ENCODE measurements at regions not wholly inside any gene's neighbourhood (a gene's known extent, or its start where the extent isn't known, plus 50 kb on each side); places are given as distances from the start of the nearest gene placed in this dataset.

- TF ChIP-seq, protein P1, sequence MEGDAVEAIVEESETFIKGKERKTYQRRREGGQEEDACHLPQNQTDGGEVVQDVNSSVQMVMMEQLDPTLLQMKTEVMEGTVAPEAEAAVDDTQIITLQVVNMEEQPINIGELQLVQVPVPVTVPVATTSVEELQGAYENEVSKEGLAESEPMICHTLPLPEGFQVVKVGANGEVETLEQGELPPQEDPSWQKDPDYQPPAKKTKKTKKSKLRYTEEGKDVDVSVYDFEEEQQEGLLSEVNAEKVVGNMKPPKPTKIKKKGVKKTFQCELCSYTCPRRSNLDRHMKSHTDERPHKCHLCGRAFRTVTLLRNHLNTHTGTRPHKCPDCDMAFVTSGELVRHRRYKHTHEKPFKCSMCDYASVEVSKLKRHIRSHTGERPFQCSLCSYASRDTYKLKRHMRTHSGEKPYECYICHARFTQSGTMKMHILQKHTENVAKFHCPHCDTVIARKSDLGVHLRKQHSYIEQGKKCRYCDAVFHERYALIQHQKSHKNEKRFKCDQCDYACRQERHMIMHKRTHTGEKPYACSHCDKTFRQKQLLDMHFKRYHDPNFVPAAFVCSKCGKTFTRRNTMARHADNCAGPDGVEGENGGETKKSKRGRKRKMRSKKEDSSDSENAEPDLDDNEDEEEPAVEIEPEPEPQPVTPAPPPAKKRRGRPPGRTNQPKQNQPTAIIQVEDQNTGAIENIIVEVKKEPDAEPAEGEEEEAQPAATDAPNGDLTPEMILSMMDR (conservative IDR thresholded peaks at IDR 0.05 in 1 of 2, IDR thresholded peaks at IDR 0.05 in 1 of 2; ENCODE audit: extremely low read depth in 1 of 2, insufficient read depth in 1 of 2, low read depth in 1 of 2, low read length in 2 of 2): no peak
- TF ChIP-seq EZH2 (IDR thresholded peaks at IDR 0.05; ENCODE audit: borderline replicate concordance, low read length): no peak
These were observed 141.9 kb downstream of the ZNF281 start for GRCh38 chr1:200267937-200268336.
